ENCODE measurements at regions not wholly inside any gene's neighbourhood (a gene's known extent, or its start where the extent isn't known, plus 50 kb on each side); places are given as distances from the start of the nearest gene placed in this dataset.

DNA sequence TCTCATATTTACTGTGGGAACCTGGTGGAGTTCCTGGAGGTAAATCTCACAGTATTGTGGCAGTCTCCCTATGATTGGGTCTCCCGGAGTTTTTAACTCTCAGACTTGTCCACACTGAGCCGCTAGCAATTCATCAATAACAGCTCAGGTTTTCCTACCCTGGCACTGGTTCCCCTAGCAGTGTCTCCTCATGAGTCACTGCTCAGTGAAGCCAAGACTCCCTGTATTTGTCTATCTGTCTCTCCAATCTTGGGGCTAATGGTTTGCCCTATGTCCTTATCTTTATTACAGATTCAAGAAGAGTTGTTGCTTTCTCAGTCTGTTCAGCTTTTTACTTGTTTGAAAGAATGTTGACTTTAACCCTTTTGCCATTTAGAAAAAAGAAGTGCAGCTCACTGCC, 176.7 kb upstream of the FGF10 start:
- no peak overlapping the region for H3K27ac ChIP-seq (ENCODE audit: low read length)
- H3K4me3 ChIP-seq (ENCODE audit: low read depth in 1 of 2, low read length in 2 of 2), result no peak overlapping the region
- no peak overlapping the region for H2AFZ ChIP-seq (ENCODE audit: low read depth, low read length)
- H3K4me2 ChIP-seq (ENCODE audit: insufficient read depth, low read length), result no peak overlapping the region
- no peak overlapping the region for H3K9ac ChIP-seq (ENCODE audit: low read depth, low read length)
- no peaks in the 10 kb centered on the region for H4K20me1 ChIP-seq (ENCODE audit: insufficient read depth, low read length)
- H3K36me3 ChIP-seq (ENCODE audit: insufficient read depth, low read length), result no peaks in the 10 kb centered on the region
- no peaks in the 10 kb centered on the region for H3K4me1 ChIP-seq (ENCODE audit: insufficient read depth, low read length)
- H3K79me2 ChIP-seq (ENCODE audit: insufficient read depth, low read length), result no peaks in the 10 kb centered on the region
- ATAC-seq (ENCODE audit: insufficient read depth, low read depth), result no peak
- H3K9me3 ChIP-seq (ENCODE audit: insufficient read depth, low read length, severe bottlenecking), result no peaks in the 10 kb centered on the region
- no peak for DNase-seq
- H3K27me3 ChIP-seq (ENCODE audit: insufficient read depth, low read length, poor library complexity), result no peaks in the 10 kb centered on the region
- TF ChIP-seq EZH2 (IDR thresholded peaks at IDR 0.05; ENCODE audit: borderline replicate concordance, low read depth, low read length, severe bottlenecking), result no peak
- TF ChIP-seq, protein P1, sequence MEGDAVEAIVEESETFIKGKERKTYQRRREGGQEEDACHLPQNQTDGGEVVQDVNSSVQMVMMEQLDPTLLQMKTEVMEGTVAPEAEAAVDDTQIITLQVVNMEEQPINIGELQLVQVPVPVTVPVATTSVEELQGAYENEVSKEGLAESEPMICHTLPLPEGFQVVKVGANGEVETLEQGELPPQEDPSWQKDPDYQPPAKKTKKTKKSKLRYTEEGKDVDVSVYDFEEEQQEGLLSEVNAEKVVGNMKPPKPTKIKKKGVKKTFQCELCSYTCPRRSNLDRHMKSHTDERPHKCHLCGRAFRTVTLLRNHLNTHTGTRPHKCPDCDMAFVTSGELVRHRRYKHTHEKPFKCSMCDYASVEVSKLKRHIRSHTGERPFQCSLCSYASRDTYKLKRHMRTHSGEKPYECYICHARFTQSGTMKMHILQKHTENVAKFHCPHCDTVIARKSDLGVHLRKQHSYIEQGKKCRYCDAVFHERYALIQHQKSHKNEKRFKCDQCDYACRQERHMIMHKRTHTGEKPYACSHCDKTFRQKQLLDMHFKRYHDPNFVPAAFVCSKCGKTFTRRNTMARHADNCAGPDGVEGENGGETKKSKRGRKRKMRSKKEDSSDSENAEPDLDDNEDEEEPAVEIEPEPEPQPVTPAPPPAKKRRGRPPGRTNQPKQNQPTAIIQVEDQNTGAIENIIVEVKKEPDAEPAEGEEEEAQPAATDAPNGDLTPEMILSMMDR (IDR thresholded peaks at IDR 0.05; ENCODE audit: borderline replicate concordance, extremely low read depth, low read length, poor library complexity, severe bottlenecking), result no peak

DNA sequence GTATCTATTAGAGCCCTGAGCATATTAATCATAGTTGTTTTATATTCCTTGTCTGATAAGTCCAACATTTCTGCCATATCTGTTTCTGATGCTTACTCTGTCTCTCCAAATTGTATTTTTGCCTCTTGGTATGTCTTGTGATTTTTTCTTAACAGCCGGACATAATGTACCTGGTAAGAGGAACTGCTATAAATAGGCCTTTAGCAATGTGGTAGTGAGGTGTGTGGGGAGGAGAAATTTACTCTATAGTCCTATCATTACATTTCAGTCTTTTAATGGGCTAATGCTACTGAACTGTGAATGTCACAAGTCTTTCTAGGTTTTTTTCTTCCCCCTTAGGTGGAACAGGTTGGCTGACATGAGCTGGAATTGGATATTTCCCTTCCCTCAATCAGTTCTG, 176.1 kb upstream of the FGF10 start:
- Histone ChIP-seq H3K4me2 (ENCODE audit: insufficient read depth, low read length) (no peak overlapping the region), H3K27me3 (ENCODE audit: insufficient read depth, low read length, poor library complexity) (no peaks in the 10 kb centered on the region), H3K9me3 (ENCODE audit: insufficient read depth, low read length, severe bottlenecking) (no peaks in the 10 kb centered on the region), H3K27ac (ENCODE audit: low read length) (no peak overlapping the region), H2AFZ (ENCODE audit: low read depth, low read length) (no peak overlapping the region), H3K36me3 (ENCODE audit: insufficient read depth, low read length) (no peaks in the 10 kb centered on the region), H4K20me1 (ENCODE audit: insufficient read depth, low read length) (no peaks in the 10 kb centered on the region), H3K4me1 (ENCODE audit: insufficient read depth, low read length) (no peaks in the 10 kb centered on the region), H3K79me2 (ENCODE audit: insufficient read depth, low read length) (no peaks in the 10 kb centered on the region), H3K9ac (ENCODE audit: low read depth, low read length) (no peak overlapping the region), H3K4me3 (ENCODE audit: low read depth in 1 of 2, low read length in 2 of 2) (no peak overlapping the region)
- no peak for TF ChIP-seq EZH2 (IDR thresholded peaks at IDR 0.05; ENCODE audit: borderline replicate concordance, low read depth, low read length, severe bottlenecking)
- TF ChIP-seq, protein P1 (IDR thresholded peaks at IDR 0.05; ENCODE audit: borderline replicate concordance, extremely low read depth, low read length, poor library complexity, severe bottlenecking), result no peak
- DNase-seq, result no peak
- ATAC-seq (ENCODE audit: insufficient read depth, low read depth), result no peak

DNA sequence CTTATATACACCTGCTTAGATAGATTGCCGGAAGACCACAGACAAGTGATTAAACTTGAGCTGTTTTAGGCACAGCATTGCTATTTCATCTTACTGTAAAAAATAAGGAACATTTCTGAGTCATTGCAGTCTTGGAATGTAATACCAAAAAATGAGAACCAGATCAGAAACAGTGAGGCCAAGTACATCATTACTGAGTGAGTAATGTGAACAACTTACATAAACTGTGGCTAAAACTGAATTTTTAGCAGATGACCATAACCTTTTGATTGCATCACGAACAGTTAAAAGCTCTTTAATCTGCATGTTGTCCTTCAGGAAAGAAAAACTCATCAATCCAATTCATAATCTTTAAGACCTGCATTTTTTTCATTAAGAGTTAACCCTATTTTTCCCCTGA, 157.1 kb upstream of the FGF10 start:
- Histone ChIP-seq H3K4me1 (ENCODE audit: insufficient read depth, low read length) (no peaks in the 10 kb centered on the region), H3K4me2 (ENCODE audit: insufficient read depth, low read length) (no peak overlapping the region), H3K27ac (ENCODE audit: low read length) (no peak overlapping the region), H3K4me3 (ENCODE audit: low read depth in 1 of 2, low read length in 2 of 2) (no peak overlapping the region), H3K27me3 (ENCODE audit: insufficient read depth, low read length, poor library complexity) (no peaks in the 10 kb centered on the region), H3K79me2 (ENCODE audit: insufficient read depth, low read length) (no peaks in the 10 kb centered on the region), H3K36me3 (ENCODE audit: insufficient read depth, low read length) (no peaks in the 10 kb centered on the region), H3K9ac (ENCODE audit: low read depth, low read length) (no peak overlapping the region), H4K20me1 (ENCODE audit: insufficient read depth, low read length) (no peaks in the 10 kb centered on the region), H2AFZ (ENCODE audit: low read depth, low read length) (no peak overlapping the region), H3K9me3 (ENCODE audit: insufficient read depth, low read length, severe bottlenecking) (no peaks in the 10 kb centered on the region)
- DNase-seq (no peak), ATAC-seq (ENCODE audit: insufficient read depth, low read depth) (no peak)
- no peak for TF ChIP-seq EZH2 (IDR thresholded peaks at IDR 0.05; ENCODE audit: borderline replicate concordance, low read depth, low read length, severe bottlenecking)
- TF ChIP-seq, protein P1 (IDR thresholded peaks at IDR 0.05; ENCODE audit: borderline replicate concordance, extremely low read depth, low read length, poor library complexity, severe bottlenecking), result no peak

DNA sequence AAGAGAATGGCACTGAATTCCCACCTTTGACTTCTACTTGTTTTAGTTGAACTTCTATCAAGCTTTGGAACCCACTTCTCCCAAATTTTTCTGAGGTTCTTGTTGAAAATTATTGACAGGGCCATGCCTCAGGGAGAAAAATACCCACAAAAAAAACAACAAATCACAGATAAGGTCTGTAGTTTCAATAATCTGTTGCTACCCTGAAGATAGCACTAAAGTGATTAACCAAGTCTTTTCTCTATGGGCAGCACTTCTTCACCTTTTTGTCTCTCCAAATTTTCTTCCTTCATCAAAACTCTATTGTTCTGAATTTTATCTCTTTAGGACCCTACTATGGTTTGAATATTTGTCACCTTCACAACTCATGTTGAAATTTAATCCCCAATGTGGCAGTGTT, 154.3 kb upstream of the FGF10 start:
- TF ChIP-seq EZH2 (IDR thresholded peaks at IDR 0.05; ENCODE audit: borderline replicate concordance, low read depth, low read length, severe bottlenecking), result no peak
- TF ChIP-seq, protein P1 (IDR thresholded peaks at IDR 0.05; ENCODE audit: borderline replicate concordance, extremely low read depth, low read length, poor library complexity, severe bottlenecking), result no peak
- Histone ChIP-seq H4K20me1 (ENCODE audit: insufficient read depth, low read length) (no peaks in the 10 kb centered on the region), H3K9me3 (ENCODE audit: insufficient read depth, low read length, severe bottlenecking) (no peaks in the 10 kb centered on the region), H3K27me3 (ENCODE audit: insufficient read depth, low read length, poor library complexity) (no peaks in the 10 kb centered on the region), H3K36me3 (ENCODE audit: insufficient read depth, low read length) (no peaks in the 10 kb centered on the region), H3K79me2 (ENCODE audit: insufficient read depth, low read length) (no peaks in the 10 kb centered on the region), H2AFZ (ENCODE audit: low read depth, low read length) (no peak overlapping the region), H3K4me1 (ENCODE audit: insufficient read depth, low read length) (no peaks in the 10 kb centered on the region), H3K4me2 (ENCODE audit: insufficient read depth, low read length) (no peak overlapping the region), H3K27ac (ENCODE audit: low read length) (no peak overlapping the region), H3K9ac (ENCODE audit: low read depth, low read length) (no peak overlapping the region), H3K4me3 (ENCODE audit: low read depth in 1 of 2, low read length in 2 of 2) (no peak overlapping the region)
- no peak for ATAC-seq (ENCODE audit: insufficient read depth, low read depth)
- no peak for DNase-seq
